ENCODE measurements at regions not wholly inside any gene's neighbourhood (a gene's known extent, or its start where the extent isn't known, plus 50 kb on each side); places are given as distances from the start of the nearest gene placed in this dataset.

GRCh38 chr22:48238966-48239365 lies 1476.5 kb downstream of the TBC1D22A start:
- no peak for DNase-seq (ENCODE audit: low read depth)

GRCh38 chr22:48238284-48238915 lies 1476.0 kb downstream of the TBC1D22A start:
- no peak for DNase-seq (ENCODE audit: low read depth)

GRCh38 chr22:48237466-48238283 lies 1475.2 kb downstream of the TBC1D22A start:
- no peak for DNase-seq (ENCODE audit: low read depth)

- DNase-seq (ENCODE audit: low read depth): no peak
Observed at GRCh38 chr22:48236261-48236660, 1473.8 kb downstream of the TBC1D22A start.

GRCh38 chr22:48235744-48236143 lies 1473.3 kb downstream of the TBC1D22A start:
- DNase-seq (ENCODE audit: low read depth): no peak

- peak; percentile 32 for DNase-seq (ENCODE audit: low read depth)
Observed at GRCh38 chr22:48234011-48234410, 1471.6 kb downstream of the TBC1D22A start.

GRCh38 chr22:48233586-48233985 lies 1471.1 kb downstream of the TBC1D22A start:
- DNase-seq (ENCODE audit: low read depth): no peak

GRCh38 chr22:48228468-48228867 lies 1466.0 kb downstream of the TBC1D22A start:
- DNase-seq (ENCODE audit: low read depth): no peak

- DNase-seq (ENCODE audit: low read depth): no peak
Observed at GRCh38 chr22:48227341-48228018, 1465.0 kb downstream of the TBC1D22A start.

GRCh38 chr22:48226026-48227013 lies 1463.9 kb downstream of the TBC1D22A start:
- no peak for DNase-seq (ENCODE audit: low read depth)

- no peak for DNase-seq (ENCODE audit: low read depth)
Observed at GRCh38 chr22:48224332-48224731, 1461.9 kb downstream of the TBC1D22A start.

GRCh38 chr22:48223488-48224190 lies 1461.2 kb downstream of the TBC1D22A start:
- no peak for DNase-seq (ENCODE audit: low read depth)

- DNase-seq (ENCODE audit: low read depth): no peak
Observed at GRCh38 chr22:48222742-48223487, 1460.5 kb downstream of the TBC1D22A start.

GRCh38 chr22:48218889-48219420 lies 1456.5 kb downstream of the TBC1D22A start:
- DNase-seq (ENCODE audit: low read depth): no peak

- DNase-seq (ENCODE audit: low read depth): no peak
Observed at GRCh38 chr22:48217596-48217995, 1455.1 kb downstream of the TBC1D22A start.

GRCh38 chr22:48212727-48213126 lies 1450.3 kb downstream of the TBC1D22A start:
- DNase-seq (ENCODE audit: low read depth): no peak

- DNase-seq (ENCODE audit: low read depth): no peak
Observed at GRCh38 chr22:48210812-48211211, 1448.4 kb downstream of the TBC1D22A start.

- DNase-seq (ENCODE audit: low read depth): no peak
Observed at GRCh38 chr22:48210198-48210580, 1447.7 kb downstream of the TBC1D22A start.

- DNase-seq (ENCODE audit: low read depth): no peak
Observed at GRCh38 chr22:48209473-48210197, 1447.2 kb downstream of the TBC1D22A start.
